H1 (cell line): ENCODE measurements at regions not wholly inside any gene's neighbourhood (a gene's known extent, or its start where the extent isn't known, plus 50 kb on each side); places are given as distances from the start of the nearest gene placed in this dataset.

Source experiments
- CTCF ChIA-PET: fragments of 300-600 bp; sonication (Branson Sonifier 250); formaldehyde crosslinking; loops from one replicate; lab custom pipeline; 2021; ENCODE audit not compliant: partially characterized antibody; lab: Charles Lee
- POLR2A ChIA-PET: fragments of 300-600 bp; sonication (Branson Sonifier 250); formaldehyde crosslinking; loops from one replicate; lab custom pipeline; 2021; ENCODE audit warnings: inconsistent platforms; ENCODE audit not compliant: partially characterized antibody; lab: Charles Lee
- DNase-seq, 2 experiments: peaks; one replicate each; pipeline versions ENCODE4 v3.0.0 to v3.0.0-alpha.2; 2010 to 2022; ENCODE audit warnings: low spot score in 2 of 2, low read depth in 1 of 2, mixed read lengths in 1 of 2
- FAIRE-seq: peaks from 2 replicates; lab custom pipeline; 2011; peaks lifted over from hg19 to GRCh38; lab: Jason Lieb, UNC
- H2AFZ ChIP-seq: 2 replicates; pipeline ENCODE4 v1.8.1; 2012; ENCODE audit warnings: low read length, inconsistent platforms
- H2AK5ac ChIP-seq: 2 replicates; pipeline ENCODE4 v1.6.1; 2013; ENCODE audit warnings: low read depth, low read length
- H2BK120ac ChIP-seq: replicated peaks from 2 replicates; pipeline ENCODE3; 2013; ENCODE audit warnings: low read depth, low read length, inconsistent platforms
- H2BK12ac ChIP-seq: 2 replicates; pipeline ENCODE4 v1.6.1; 2013; ENCODE audit warnings: low read depth, low read length
- H2BK15ac ChIP-seq: 2 replicates; pipeline ENCODE4 v1.6.1; 2013; ENCODE audit warnings: low read length
- H2BK20ac ChIP-seq: 2 replicates; pipeline ENCODE4 v1.6.1; 2013; ENCODE audit warnings: low read length
- H2BK5ac ChIP-seq: 2 replicates; pipeline ENCODE4 v1.6.1; 2013; ENCODE audit warnings: low read depth, low read length
- H3K14ac ChIP-seq: 2 replicates; pipeline ENCODE4 v1.6.1; 2013; ENCODE audit warnings: inconsistent platforms; ENCODE audit not compliant: insufficient read length
- H3K18ac ChIP-seq: 2 replicates; pipeline ENCODE4 v1.6.1; 2013; ENCODE audit warnings: low read length; ENCODE audit errors: extremely low read depth
- H3K23ac ChIP-seq: 2 replicates; pipeline ENCODE4 v1.6.1; 2013; ENCODE audit warnings: inconsistent platforms; ENCODE audit not compliant: insufficient read length
- H3K23me2 ChIP-seq: 2 replicates; pipeline ENCODE4 v1.6.1; 2013; ENCODE audit warnings: low read depth, low read length
- H3K27ac ChIP-seq: 2 replicates; pipeline ENCODE4 v1.6.1; 2011; ENCODE audit warnings: low read depth, low read length, inconsistent platforms
- H3K27me3 ChIP-seq, 4 experiments: replicated peaks in 1 of 4; 1 replicate in 1 of 4; 2 replicates in 3 of 4; pipeline versions ENCODE4 v1.6.1 to v1.8.1; 2011 to 2013; ENCODE audit warnings: low read length in 3 of 4, mild to moderate bottlenecking in 3 of 4, inconsistent platforms in 2 of 4, mixed read lengths in 2 of 4, moderate library complexity in 1 of 4; ENCODE audit not compliant: control insufficient read depth in 3 of 4, insufficient read depth in 3 of 4; ENCODE audit errors: extremely low read depth in 1 of 4
- H3K36me3 ChIP-seq, 4 experiments: 2 replicates each; pipeline versions ENCODE4 v1.6.1 to v1.8.1; 2011 to 2013; ENCODE audit warnings: mild to moderate bottlenecking in 4 of 4, low read length in 3 of 4, moderate library complexity in 2 of 4, control low read depth in 1 of 4, inconsistent platforms in 1 of 4; ENCODE audit not compliant: insufficient read depth in 4 of 4, control insufficient read depth in 2 of 4
- H3K4ac ChIP-seq: replicated peaks from 2 replicates; pipeline ENCODE3; 2013; ENCODE audit warnings: low read length, low read depth, mixed read lengths, inconsistent platforms; ENCODE audit not compliant: insufficient read length
- H3K4me1 ChIP-seq, 4 experiments: replicated peaks in 1 of 4; 1 replicate in 1 of 4; 2 replicates in 3 of 4; pipeline versions ENCODE4 v1.6.1 to v1.8.1; 2011 to 2013; ENCODE audit warnings: low read length in 3 of 4, inconsistent platforms in 2 of 4, mixed read lengths in 1 of 4; ENCODE audit not compliant: insufficient read depth in 4 of 4, control insufficient read depth in 3 of 4
- H3K4me2 ChIP-seq, 2 experiments: 2 replicates each; pipeline versions ENCODE4 v1.6.1 to v1.8.1; 2011 to 2013; ENCODE audit warnings: low read depth in 2 of 2, low read length in 2 of 2, control low read depth in 1 of 2, inconsistent platforms in 1 of 2, mild to moderate bottlenecking in 1 of 2; ENCODE audit not compliant: insufficient read depth in 1 of 2
- H3K4me3 ChIP-seq, 4 experiments: fragments of 200-600, 300-600 bp in 1 of 4; sonication (generic), shearing (Covaris generic), sonication (Bioruptor Twin) in 1 of 4; 2 replicates each; pipeline versions ENCODE4 v1.5.1 to v1.8.1; 2011 to 2016; ENCODE audit warnings: low read length in 4 of 4, low read depth in 3 of 4, control low read depth in 2 of 4, inconsistent platforms in 2 of 4, mild to moderate bottlenecking in 2 of 4, mixed read lengths in 1 of 4, moderate library complexity in 1 of 4; ENCODE audit not compliant: insufficient read depth in 2 of 4; ENCODE audit errors: extremely low read depth in 1 of 4
- H3K56ac ChIP-seq: replicated peaks from 2 replicates; pipeline ENCODE3; 2013; ENCODE audit warnings: low read depth, mild to moderate bottlenecking, mixed read lengths, low read length, inconsistent platforms; ENCODE audit not compliant: insufficient read length
- H3K79me1 ChIP-seq: 2 replicates; pipeline ENCODE4 v1.6.1; 2013; ENCODE audit warnings: low read depth, low read length, control low read depth
- H3K79me2 ChIP-seq, 2 experiments: 2 replicates each; pipeline versions ENCODE4 v1.6.1 to v1.8.1; 2012 to 2013; ENCODE audit warnings: low read length in 2 of 2, mild to moderate bottlenecking in 2 of 2, inconsistent platforms in 1 of 2; ENCODE audit not compliant: insufficient read depth in 2 of 2, control insufficient read depth in 1 of 2
- H3K9ac ChIP-seq, 4 experiments: replicated peaks in 1 of 4; 1 replicate in 1 of 4; 2 replicates in 3 of 4; pipeline versions ENCODE4 v1.6.1 to v1.8.1; 2011 to 2013; ENCODE audit warnings: low read depth in 3 of 4, low read length in 3 of 4, control low read depth in 2 of 4, mild to moderate bottlenecking in 2 of 4, moderate library complexity in 2 of 4, inconsistent platforms in 1 of 4; ENCODE audit errors: extremely low read depth in 1 of 4
- H3K9me3 ChIP-seq, 2 experiments: 2 replicates each; pipeline versions ENCODE4 v1.6.1 to v1.8.1; 2012 to 2013; ENCODE audit warnings: mild to moderate bottlenecking in 2 of 2, moderate library complexity in 2 of 2, control low read depth in 1 of 2, inconsistent platforms in 1 of 2, low read depth in 1 of 2, low read length in 1 of 2, mixed read lengths in 1 of 2; ENCODE audit not compliant: insufficient read depth in 2 of 2
- H4K20me1 ChIP-seq, 2 experiments: replicated peaks in 1 of 2; 2 replicates each; pipeline versions ENCODE3 to v1.8.1; 2011 to 2013; ENCODE audit warnings: inconsistent platforms in 2 of 2, low read length in 2 of 2, mild to moderate bottlenecking in 1 of 2; ENCODE audit not compliant: insufficient read depth in 2 of 2, control insufficient read depth in 1 of 2
- H4K5ac ChIP-seq: 2 replicates; pipeline ENCODE4 v1.6.1; 2013; ENCODE audit warnings: low read length, low read depth, mixed read lengths, inconsistent platforms; ENCODE audit not compliant: insufficient read length
- H4K8ac ChIP-seq: 2 replicates; pipeline ENCODE4 v1.8.0; 2013; ENCODE audit warnings: mild to moderate bottlenecking, moderate library complexity, low read length, inconsistent platforms; ENCODE audit not compliant: insufficient read depth; ENCODE audit errors: extremely low read depth
- H4K91ac ChIP-seq: replicated peaks from 2 replicates; pipeline ENCODE3; 2013; ENCODE audit warnings: low read length, mixed read lengths, inconsistent platforms; ENCODE audit not compliant: insufficient read length
- EZH2 ChIP-seq: fragments of 200-600 bp; sonication (generic); IDR thresholded peaks from 2 replicates; pipeline ENCODE4 v1.7.1; 2012; ENCODE audit warnings: low read depth, mild to moderate bottlenecking, moderate library complexity, low read length, inconsistent platforms; ENCODE audit not compliant: severe bottlenecking
- HDAC6 ChIP-seq: IDR thresholded peaks from one replicate; pipeline ENCODE4 v1.7.1; 2012; ENCODE audit warnings: low read depth, mild to moderate bottlenecking, inconsistent platforms, low read length, moderate library complexity
- RNF2 ChIP-seq: fragments of 200-900, 300-1000 bp; sonication (generic); IDR thresholded peaks from 2 replicates; pipeline ENCODE4 v1.7.1; 2016; ENCODE audit warnings: borderline replicate concordance, low read depth, mild to moderate bottlenecking, antibody characterized with exemption, low read length; ENCODE audit not compliant: poor library complexity, severe bottlenecking; ENCODE audit errors: missing control alignments
- TAF1 ChIP-seq: IDR thresholded peaks from 2 replicates; pipeline ENCODE4 v1.6.1; 2011; ENCODE audit warnings: mild to moderate bottlenecking, low read depth, low read length
- WGBS, 2 experiments: shearing (Covaris generic) in 1 of 2; methylation state at CpG; one replicate each; pipeline versions ENCODE4 v1.1.6 to v1.1.7; 2013 to 2015; ENCODE audit warnings: low lambda C conversion rate in 2 of 2, mixed read lengths in 2 of 2, inconsistent platforms in 1 of 2, low coverage in 1 of 2, missing lambda C conversion rate in 1 of 2; ENCODE audit not compliant: insufficient replicate concordance in 2 of 2, insufficient coverage in 1 of 2, insufficient read length in 1 of 2; ENCODE audit errors: extremely low coverage in 1 of 2, missing lambda C conversion rate in 1 of 2; 5-methylcytosine and 5-hydroxymethylcytosine counted together

DNA sequence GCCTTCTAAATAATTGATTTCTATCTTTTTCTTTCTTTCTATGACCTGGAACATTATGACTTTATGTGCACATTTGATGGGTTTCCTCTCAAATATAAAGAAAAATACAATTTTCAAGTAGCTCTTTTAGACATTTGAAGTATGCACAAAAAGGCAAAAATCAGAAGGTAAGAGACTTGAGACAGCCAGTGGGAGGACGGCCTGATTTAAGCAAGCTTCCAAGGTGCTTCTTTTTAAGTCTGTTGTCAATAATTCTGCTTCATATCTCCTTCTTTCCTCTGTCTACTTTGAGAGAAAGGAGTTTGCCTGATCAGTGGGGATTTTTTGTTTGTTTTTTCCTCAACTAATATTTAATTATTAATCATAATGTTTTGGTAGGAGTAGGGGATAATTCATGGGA is 188.2 kb upstream of the ARHGAP20 start:
- Histone ChIP-seq H3K4me2 (no peak overlapping the region), H3K23me2 (no peaks in the 10 kb centered on the region), H3K4me3 (no peak overlapping the region), H3K27me3 (no peaks in the 10 kb centered on the region), H3K9me3 (no peaks in the 10 kb centered on the region), H3K23ac (no peak overlapping the region), H3K4me1 (no peaks in the 10 kb centered on the region), H3K36me3 (no peaks in the 10 kb centered on the region), H3K9ac (no peak overlapping the region), H3K79me1 (no peaks in the 10 kb centered on the region), H2BK15ac (no peak overlapping the region), H3K79me2 (no peaks in the 10 kb centered on the region), H3K27ac (no peak overlapping the region), H2AFZ (no peak overlapping the region), H3K18ac (no peak overlapping the region), H4K8ac (no peak overlapping the region), H3K14ac (no peak overlapping the region), H4K20me1 (no peaks in the 10 kb centered on the region), H2BK12ac (no peak overlapping the region), H4K91ac (no peak overlapping the region), H2BK5ac (no peak overlapping the region), H3K56ac (no peak overlapping the region), H4K5ac (no peak overlapping the region), H3K4ac (no peak overlapping the region), H2BK120ac (no peak overlapping the region), H2AK5ac (no peak overlapping the region), H2BK20ac (no peak overlapping the region)
- FAIRE-seq (no peak), DNase-seq (no peak)
- WGBS, 2 experiments, result 75% methylated on average over 1 of the region's 1 CpG; no CpG with 5 or more reads in 1 of the 2 experiments
- ChIA-PET CTCF (no interaction called here), POLR2A (no interaction called here)
- TF ChIP-seq RNF2, result no peak
- TF ChIP-seq HDAC6, result no peak
- no peak for TF ChIP-seq EZH2
- TF ChIP-seq TAF1, result no peak
